OCI-LY1 (cell line): ENCODE measurements at regions not wholly inside any gene's neighbourhood (a gene's known extent, or its start where the extent isn't known, plus 50 kb on each side); places are given as distances from the start of the nearest gene placed in this dataset.
"Not testable (repeated sequence)": the region's sequence is repeated elsewhere in the genome, so short reads cannot be mapped to it uniquely, and the experiment has no call there.

Source experiments
- H2AFZ ChIP-seq: fragments of 200-600 bp; sonication (generic), shearing (Covaris generic); 2 replicates; pipeline ENCODE4 v1.6.0; 2014; ENCODE audit warnings: antibody characterized with exemption, mild to moderate bottlenecking, low read length
- H3F3A ChIP-seq: fragments of 200-600 bp; sonication (generic), shearing (Covaris generic); 2 replicates; pipeline ENCODE4 v1.6.0; 2014; ENCODE audit warnings: mild to moderate bottlenecking, antibody characterized with exemption, low read length, moderate library complexity; ENCODE audit not compliant: insufficient read depth
- H3K27ac ChIP-seq: fragments of 200-600 bp; sonication (generic); 2 replicates; pipeline ENCODE4 v1.5.1; 2014; ENCODE audit warnings: low read length, mixed run types, mild to moderate bottlenecking, low read depth; ENCODE audit not compliant: poor library complexity, severe bottlenecking
- H3K27me3 ChIP-seq: fragments of 200-600 bp; sonication (generic); 2 replicates; pipeline ENCODE4 v1.6.0; 2014; ENCODE audit warnings: antibody characterized with exemption, mild to moderate bottlenecking, low read length, moderate library complexity; ENCODE audit not compliant: insufficient read depth
- H3K36me3 ChIP-seq: fragments of 200-600 bp; sonication (generic); 2 replicates; pipeline ENCODE4 v1.6.1; 2014; ENCODE audit warnings: mild to moderate bottlenecking, antibody characterized with exemption, low read length, moderate library complexity, mixed read lengths; ENCODE audit not compliant: insufficient read depth
- H3K4me1 ChIP-seq: fragments of 200-600 bp; sonication (generic); 2 replicates; pipeline ENCODE4 v1.5.1; 2014; ENCODE audit warnings: mild to moderate bottlenecking, low read length, moderate library complexity; ENCODE audit not compliant: insufficient read depth, severe bottlenecking
- H3K4me2 ChIP-seq: fragments of 200-600 bp; sonication (generic), shearing (Covaris generic); 2 replicates; pipeline ENCODE4 v1.6.1; 2014; ENCODE audit warnings: low read length
- H3K4me3 ChIP-seq: fragments of 200-600 bp; sonication (generic); 2 replicates; pipeline ENCODE4 v1.5.1; 2014; ENCODE audit warnings: low read length, low read depth, mild to moderate bottlenecking, mixed read lengths; ENCODE audit not compliant: poor library complexity, severe bottlenecking
- H3K79me2 ChIP-seq: fragments of 200-600 bp; shearing (Covaris generic); 2 replicates; pipeline ENCODE4 v1.6.1; 2016; ENCODE audit warnings: mixed run types, low read length, mixed read lengths; ENCODE audit not compliant: insufficient read depth
- H3K9ac ChIP-seq: fragments of 200-600 bp; sonication (generic), shearing (Covaris generic); 2 replicates; pipeline ENCODE4 v1.6.1; 2014; ENCODE audit warnings: mild to moderate bottlenecking, low read length, mixed read lengths
- H3K9me2 ChIP-seq: fragments of 200-600 bp; sonication (generic), shearing (Covaris generic); 2 replicates; pipeline ENCODE4 v1.6.1; 2014; ENCODE audit warnings: low read depth, mild to moderate bottlenecking, low read length, mixed read lengths
- H3K9me3 ChIP-seq: fragments of 200-600 bp; shearing (Covaris generic); 2 replicates; pipeline ENCODE4 v1.6.1; 2014; ENCODE audit warnings: low read length, mixed read lengths
- H4K20me1 ChIP-seq: fragments of 200-600 bp; sonication (generic), shearing (Covaris generic); 2 replicates; pipeline ENCODE4 v1.6.0; 2016; ENCODE audit warnings: mild to moderate bottlenecking, low read length; ENCODE audit not compliant: insufficient read depth
- CTCF ChIP-seq: fragments of 200-600 bp; sonication (generic), shearing (Covaris generic); IDR thresholded peaks from 2 replicates; pipeline ENCODE4 v1.5.1; 2017; ENCODE audit warnings: mild to moderate bottlenecking, antibody characterized with exemption, low read length, moderate library complexity, mixed read lengths
- EZH2 ChIP-seq: fragments of 200-600 bp; sonication (generic), shearing (Covaris generic); IDR thresholded peaks from 2 replicates; pipeline ENCODE4 v1.8.0; 2017; ENCODE audit warnings: borderline replicate concordance, mixed run types, mild to moderate bottlenecking, antibody characterized with exemption, low read length, moderate library complexity, mixed read lengths

DNA sequence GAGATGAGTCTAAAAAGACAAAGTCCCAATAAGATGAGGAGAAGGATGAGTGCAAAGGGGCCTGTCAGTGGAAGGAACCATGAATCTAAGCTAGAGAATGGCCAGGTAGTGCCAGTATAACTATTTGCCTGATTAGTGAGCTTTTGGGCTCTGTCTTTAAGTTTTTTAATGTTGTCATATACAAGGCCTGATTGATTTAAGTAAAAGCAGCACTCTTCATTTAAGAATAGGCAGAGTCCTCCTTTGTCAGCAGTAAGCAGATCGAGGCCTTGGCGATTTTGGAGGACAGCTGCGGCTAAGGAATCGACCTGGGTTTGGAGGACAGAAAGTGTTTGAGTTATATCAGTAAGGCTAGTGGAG is 753.4 kb upstream of the ADGRB3 start:
- Histone ChIP-seq H3K79me2 (no peaks in the 10 kb centered on the region), H3K27me3 (no peaks in the 10 kb centered on the region)

DNA sequence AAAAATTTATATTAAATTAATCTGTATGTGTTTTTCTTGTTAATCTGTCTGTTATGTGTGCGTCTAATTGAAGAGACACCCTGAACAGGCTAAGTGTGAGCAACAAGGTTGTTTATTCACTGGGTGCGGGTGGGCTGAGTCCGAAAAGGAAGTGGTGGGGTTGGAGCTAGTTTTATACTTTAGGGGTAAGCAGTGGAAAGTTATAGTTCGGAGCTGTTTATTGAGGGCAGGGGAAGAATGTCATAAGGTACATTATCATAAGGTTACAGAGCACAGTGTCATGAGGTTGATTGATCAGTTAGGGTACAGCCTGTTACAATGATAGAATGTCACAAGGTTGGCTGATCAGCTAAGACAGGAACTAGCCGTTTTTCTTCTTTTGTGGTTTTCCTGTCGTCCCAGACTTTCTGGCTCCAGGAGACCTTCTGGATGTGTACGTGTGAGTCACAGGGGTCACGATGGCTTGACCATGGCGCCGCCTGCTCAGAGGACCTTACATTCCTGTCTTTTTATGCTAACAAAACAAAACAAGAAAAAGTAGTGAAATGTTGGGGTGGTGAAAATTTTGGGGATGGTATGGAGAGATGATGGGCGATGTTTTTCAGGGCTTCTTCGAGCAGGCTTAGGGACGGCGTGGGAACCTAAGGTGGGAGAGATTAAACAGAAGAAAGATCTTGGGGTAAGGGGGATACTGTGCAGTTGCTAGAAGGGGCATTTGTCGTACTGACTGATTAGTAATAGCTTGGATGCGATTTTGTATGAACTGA is 754.0 kb upstream of the ADGRB3 start:
- H3K4me3 ChIP-seq: no peak overlapping the region
- no peaks in the 10 kb centered on the region for H3K79me2 ChIP-seq
- TF ChIP-seq CTCF (no peak), EZH2 (no peak)
- no peak overlapping the region for H3K4me2 ChIP-seq
- no peak overlapping the region for H3K27ac ChIP-seq
- H2AFZ ChIP-seq: no peak overlapping the region
- no peaks in the 10 kb centered on the region for H3K27me3 ChIP-seq
- H3K4me1 ChIP-seq: no peaks in the 10 kb centered on the region
- no peak overlapping the region for H3K9ac ChIP-seq
- H4K20me1 ChIP-seq: no peaks in the 10 kb centered on the region
- H3K36me3 ChIP-seq: no peaks in the 10 kb centered on the region
- H3K9me3 ChIP-seq: no peaks in the 10 kb centered on the region
- H3K9me2 ChIP-seq: no peaks in the 10 kb centered on the region
- H3F3A ChIP-seq: no peaks in the 10 kb centered on the region

More for the DNA sequence above, 753.4 kb upstream of the ADGRB3 start:
- H3K36me3 ChIP-seq: no peaks in the 10 kb centered on the region
- H3K4me2 ChIP-seq: no peak overlapping the region
- H3K4me1 ChIP-seq: no peaks in the 10 kb centered on the region
- H3K9ac ChIP-seq: no peak overlapping the region
- H3K4me3 ChIP-seq: no peak overlapping the region
- no peak overlapping the region for H3K27ac ChIP-seq
- H2AFZ ChIP-seq: no peak overlapping the region
- no peaks in the 10 kb centered on the region for H3K9me2 ChIP-seq
- no peaks in the 10 kb centered on the region for H3K9me3 ChIP-seq
- H3F3A ChIP-seq: no peaks in the 10 kb centered on the region
- TF ChIP-seq CTCF (no peak), EZH2 (no peak)
- H4K20me1 ChIP-seq: no peaks in the 10 kb centered on the region

DNA sequence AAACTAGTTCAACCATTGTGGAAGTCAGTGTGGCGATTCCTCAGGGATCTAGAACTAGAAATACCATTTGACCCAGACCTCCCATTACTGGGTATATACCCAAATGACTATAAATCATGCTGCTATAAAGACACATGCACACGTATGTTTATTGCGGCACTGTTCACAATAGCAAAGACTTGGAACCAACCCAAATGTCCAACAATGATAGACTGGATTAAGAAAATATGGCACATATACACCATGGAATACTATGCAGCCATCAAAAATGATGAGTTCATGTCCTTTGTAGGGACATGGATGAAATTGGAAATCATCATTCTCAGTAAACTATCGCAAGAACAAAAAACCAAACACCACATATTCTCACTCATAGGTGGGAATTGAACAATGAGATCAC is 754.7 kb upstream of the ADGRB3 start:
- H2AFZ ChIP-seq, H3K9me3 ChIP-seq, H3K4me3 ChIP-seq, H3K27me3 ChIP-seq, H3F3A ChIP-seq, H3K9ac ChIP-seq, H3K4me1 ChIP-seq, H4K20me1 ChIP-seq, H3K79me2 ChIP-seq, H3K4me2 ChIP-seq, H3K36me3 ChIP-seq, H3K9me2 ChIP-seq, H3K27ac ChIP-seq: not testable (repeated sequence)

GRCh38 chr6:67879928-67880327 is 755.2 kb upstream of the ADGRB3 start:
- H3K9me2 ChIP-seq, H3K79me2 ChIP-seq, H3K36me3 ChIP-seq, H3K4me2 ChIP-seq, H3K9ac ChIP-seq, H3K4me1 ChIP-seq, H4K20me1 ChIP-seq, H3F3A ChIP-seq, H2AFZ ChIP-seq, H3K4me3 ChIP-seq, H3K9me3 ChIP-seq, H3K27ac ChIP-seq, H3K27me3 ChIP-seq: not testable (repeated sequence)

- H3K9ac ChIP-seq, H3K9me3 ChIP-seq, H3K4me1 ChIP-seq, H3K4me2 ChIP-seq, H3K79me2 ChIP-seq, H3K27me3 ChIP-seq, H3K4me3 ChIP-seq, H4K20me1 ChIP-seq, H3K27ac ChIP-seq, H2AFZ ChIP-seq, H3K36me3 ChIP-seq, H3K9me2 ChIP-seq, H3F3A ChIP-seq: not testable (repeated sequence)
Measured at GRCh38 chr6:67879105-67879904, 755.8 kb upstream of the ADGRB3 start.

- not testable (repeated sequence) for H4K20me1 ChIP-seq, H3K27me3 ChIP-seq, H2AFZ ChIP-seq, H3K4me3 ChIP-seq, H3K27ac ChIP-seq, H3K79me2 ChIP-seq, H3F3A ChIP-seq, H3K9me3 ChIP-seq, H3K9ac ChIP-seq, H3K9me2 ChIP-seq, H3K4me1 ChIP-seq, H3K4me2 ChIP-seq, H3K36me3 ChIP-seq
Measured at GRCh38 chr6:67878216-67878615, 756.9 kb upstream of the ADGRB3 start.
